A673 (cell line): ENCODE measurements at regions not wholly inside any gene's neighbourhood (a gene's known extent, or its start where the extent isn't known, plus 50 kb on each side); places are given as distances from the start of the nearest gene placed in this dataset.

ENCODE experiments used
- BruUV-seq: library from RNA; stranded (reverse); fragments of 400-500 nt; replicated peaks from 2 replicates; lab custom pipeline; 2021; lab: Mats Ljungman, UMichigan
- CTCF ChIA-PET: fragments of 300-600 bp; sonication (Branson Sonifier 250); formaldehyde crosslinking; loops from one replicate; lab custom pipeline; 2022; ENCODE audit warnings: antibody characterized with exemption; lab: Charles Lee
- POLR2A ChIA-PET: fragments of 300-600 bp; sonication (Branson Sonifier 250); formaldehyde crosslinking; loops from one replicate; lab custom pipeline; 2022; ENCODE audit warnings: antibody characterized with exemption; ENCODE audit not compliant: low non-redundant PET; lab: Charles Lee
- DNase-seq: peaks from one replicate; pipeline ENCODE4 v3.0.0-alpha.2; 2015; ENCODE audit warnings: low spot score
- H3K27ac ChIP-seq: fragments of 200-600 bp; sonication (generic); 2 replicates; pipeline ENCODE4 v1.5.1; 2016; ENCODE audit warnings: mixed run types, low read depth, mild to moderate bottlenecking, mixed read lengths, antibody characterized with exemption, low read length; ENCODE audit not compliant: poor library complexity, severe bottlenecking
- H3K27me3 ChIP-seq: fragments of 200-600 bp; sonication (generic); replicated peaks from 2 replicates; pipeline ENCODE4 v1.6.1; 2017; ENCODE audit warnings: mixed run types, low read depth, mild to moderate bottlenecking, mixed read lengths, antibody characterized with exemption, low read length; ENCODE audit not compliant: insufficient read depth, poor library complexity
- H3K36me3 ChIP-seq: fragments of 200-600 bp; sonication (generic); 2 replicates; pipeline ENCODE4 v1.6.1; 2016; ENCODE audit warnings: mixed run types, mild to moderate bottlenecking, mixed read lengths, antibody characterized with exemption, low read length; ENCODE audit not compliant: insufficient read depth, poor library complexity, severe bottlenecking
- H3K4me1 ChIP-seq: fragments of 200-600 bp; sonication (generic); 2 replicates; pipeline ENCODE4 v1.6.1; 2017; ENCODE audit warnings: mixed run types, mild to moderate bottlenecking, mixed read lengths, antibody characterized with exemption, low read length; ENCODE audit not compliant: insufficient read depth, poor library complexity, severe bottlenecking
- H3K4me3 ChIP-seq: fragments of 200-600 bp; sonication (generic); 2 replicates; pipeline ENCODE4 v1.5.1; 2016; ENCODE audit warnings: low read depth, mixed run types, mild to moderate bottlenecking, mixed read lengths, low read length; ENCODE audit not compliant: poor library complexity, severe bottlenecking
- H3K9me3 ChIP-seq: fragments of 200-600 bp; sonication (generic); 2 replicates; pipeline ENCODE4 v1.6.1; 2016; ENCODE audit warnings: mixed run types, low read depth, mild to moderate bottlenecking, mixed read lengths, antibody characterized with exemption, low read length; ENCODE audit not compliant: poor library complexity, severe bottlenecking
- EZH2 ChIP-seq: fragments of 200-600 bp; sonication (generic); IDR thresholded peaks from 2 replicates; pipeline ENCODE4 v1.6.1; 2017; ENCODE audit warnings: borderline replicate concordance, low read depth, mild to moderate bottlenecking, mixed read lengths, antibody characterized with exemption, low read length; ENCODE audit not compliant: poor library complexity, severe bottlenecking
- intact Hi-C: fragments of 100-400 bp; cut with micrococcal nuclease; formaldehyde crosslinking; loops from one replicate; pipeline ENCODE4 v1.10.0; 2022; ENCODE audit not compliant: unreplicated experiment
- TF ChIP-seq, protein P1 (sequence below): fragments of 300-800, 200-600 bp; sonication (generic); conservative IDR thresholded peaks from 2 replicates; pipeline ENCODE4 v1.5.1; 2017; ENCODE audit warnings: low read depth, mild to moderate bottlenecking, antibody characterized with exemption, low read length, moderate library complexity, mixed read lengths

- ChIA-PET CTCF (no interaction called here), POLR2A (no interaction called here)
- TF ChIP-seq EZH2 = no peak
- TF ChIP-seq, protein P1, sequence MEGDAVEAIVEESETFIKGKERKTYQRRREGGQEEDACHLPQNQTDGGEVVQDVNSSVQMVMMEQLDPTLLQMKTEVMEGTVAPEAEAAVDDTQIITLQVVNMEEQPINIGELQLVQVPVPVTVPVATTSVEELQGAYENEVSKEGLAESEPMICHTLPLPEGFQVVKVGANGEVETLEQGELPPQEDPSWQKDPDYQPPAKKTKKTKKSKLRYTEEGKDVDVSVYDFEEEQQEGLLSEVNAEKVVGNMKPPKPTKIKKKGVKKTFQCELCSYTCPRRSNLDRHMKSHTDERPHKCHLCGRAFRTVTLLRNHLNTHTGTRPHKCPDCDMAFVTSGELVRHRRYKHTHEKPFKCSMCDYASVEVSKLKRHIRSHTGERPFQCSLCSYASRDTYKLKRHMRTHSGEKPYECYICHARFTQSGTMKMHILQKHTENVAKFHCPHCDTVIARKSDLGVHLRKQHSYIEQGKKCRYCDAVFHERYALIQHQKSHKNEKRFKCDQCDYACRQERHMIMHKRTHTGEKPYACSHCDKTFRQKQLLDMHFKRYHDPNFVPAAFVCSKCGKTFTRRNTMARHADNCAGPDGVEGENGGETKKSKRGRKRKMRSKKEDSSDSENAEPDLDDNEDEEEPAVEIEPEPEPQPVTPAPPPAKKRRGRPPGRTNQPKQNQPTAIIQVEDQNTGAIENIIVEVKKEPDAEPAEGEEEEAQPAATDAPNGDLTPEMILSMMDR = no peak
- Histone ChIP-seq H3K4me1 (peaks cover 29% of the 10 kb centered on the region), H3K4me3 (no peak overlapping the region), H3K9me3 (no peaks in the 10 kb centered on the region), H3K36me3 (no peaks in the 10 kb centered on the region), H3K27me3 (no peaks in the 10 kb centered on the region), H3K27ac (peak overlapping the region; percentile 62)
- BruUV-seq = no TSS peak
- intact Hi-C loops = no loop called here
- DNase-seq = peak; percentile 38
Measured at GRCh38 chr6:147699637-147700036, 191.1 kb downstream of the SAMD5 start.

DNA sequence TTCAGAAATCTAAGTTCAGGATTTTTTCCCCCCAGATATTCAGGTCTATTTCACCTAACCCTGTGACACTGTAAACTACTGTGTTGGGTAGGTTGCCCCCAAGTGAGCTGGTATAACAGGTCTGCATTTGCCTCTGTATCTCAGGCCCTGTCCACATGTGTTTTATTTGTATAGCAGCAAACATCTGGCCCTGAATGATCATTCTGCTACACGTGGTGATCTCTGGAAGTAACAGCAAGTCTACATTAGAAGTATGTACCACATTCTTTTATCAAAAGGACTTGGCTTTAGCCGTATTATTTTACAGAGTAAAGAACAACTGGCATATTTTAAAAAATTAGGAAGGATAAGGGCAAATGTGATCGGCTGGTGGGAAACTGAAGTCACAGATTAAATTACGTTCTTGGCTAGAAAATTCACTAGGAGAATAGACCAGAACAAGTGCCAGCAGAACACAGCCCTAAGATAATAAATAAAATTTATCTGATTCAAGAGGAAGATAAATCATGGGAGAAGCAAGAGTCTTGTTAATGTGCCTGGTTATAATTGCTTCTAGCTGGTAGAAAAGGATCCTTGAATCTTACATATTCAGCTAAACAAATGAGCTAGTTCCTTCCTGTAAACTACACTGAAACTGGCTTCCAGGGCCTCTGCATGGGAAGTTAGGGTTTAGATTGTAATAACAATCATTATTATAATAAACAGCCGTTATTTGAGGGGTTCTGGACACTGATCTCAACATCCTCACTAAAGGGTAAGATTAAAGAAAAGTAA, 192.1 kb downstream of the SAMD5 start:
- CTCF ChIA-PET = no interaction called here

GRCh38 chr6:147704691-147705090, 196.2 kb downstream of the SAMD5 start:
- DNase-seq = peak; percentile 45
- Histone ChIP-seq H3K27ac (no peak overlapping the region), H3K36me3 (no peaks in the 10 kb centered on the region), H3K4me3 (no peak overlapping the region), H3K9me3 (no peaks in the 10 kb centered on the region), H3K4me1 (peaks cover 14% of the 10 kb centered on the region), H3K27me3 (no peaks in the 10 kb centered on the region)
- BruUV-seq = no TSS peak
- ChIA-PET POLR2A (no interaction called here), CTCF (no interaction called here)
- intact Hi-C loops = no loop called here
- TF ChIP-seq, protein P1 = no peak
- TF ChIP-seq EZH2 = no peak

More for the DNA sequence above, 192.1 kb downstream of the SAMD5 start:
- H3K36me3 ChIP-seq = no peaks in the 10 kb centered on the region
- POLR2A ChIA-PET = no interaction called here
- H3K4me3 ChIP-seq = no peak overlapping the region
- BruUV-seq = no TSS peak
- no peaks in the 10 kb centered on the region for H3K9me3 ChIP-seq
- peak overlapping the region; percentile 62 for H3K27ac ChIP-seq
- intact Hi-C loops = no loop called here
- peaks cover 29% of the 10 kb centered on the region for H3K4me1 ChIP-seq
- no peaks in the 10 kb centered on the region for H3K27me3 ChIP-seq
- TF ChIP-seq, protein P1 = no peak
- TF ChIP-seq EZH2 = no peak
- DNase-seq = peak; percentile 44
